DOHH2 (cell line): ENCODE measurements at regions not wholly inside any gene's neighbourhood (a gene's known extent, or its start where the extent isn't known, plus 50 kb on each side); places are given as distances from the start of the nearest gene placed in this dataset.

Experiments used
- H3F3A ChIP-seq: fragments of 200-600 bp; sonication (generic), shearing (Covaris generic); 2 replicates; pipeline ENCODE4 v1.6.0; 2016; ENCODE audit warnings: antibody characterized with exemption, mild to moderate bottlenecking; ENCODE audit not compliant: control insufficient read depth, insufficient read depth
- H3K27ac ChIP-seq: fragments of 200-600 bp; sonication (generic); 2 replicates; pipeline ENCODE4 v1.5.1; 2014; ENCODE audit warnings: low read depth, mild to moderate bottlenecking, low read length, moderate library complexity
- H3K27me3 ChIP-seq: fragments of 200-600 bp; sonication (generic); 2 replicates; pipeline ENCODE4 v1.6.1; 2014; ENCODE audit warnings: mild to moderate bottlenecking, low read length, mixed read lengths; ENCODE audit not compliant: control insufficient read depth
- H3K36me3 ChIP-seq: fragments of 200-600 bp; sonication (generic); 2 replicates; pipeline ENCODE4 v1.6.1; 2014; ENCODE audit warnings: mild to moderate bottlenecking, low read length, moderate library complexity, mixed read lengths; ENCODE audit not compliant: control insufficient read depth
- H3K4me1 ChIP-seq: fragments of 200-600 bp; sonication (generic); 2 replicates; pipeline ENCODE4 v1.6.1; 2014; ENCODE audit warnings: mild to moderate bottlenecking, low read length, mixed read lengths; ENCODE audit not compliant: control insufficient read depth
- H3K4me2 ChIP-seq: fragments of 200-600 bp; sonication (generic); 2 replicates; pipeline ENCODE4 v1.6.0; 2014; ENCODE audit warnings: mild to moderate bottlenecking, low read length, moderate library complexity
- H3K4me3 ChIP-seq: fragments of 200-600 bp; sonication (generic); 2 replicates; pipeline ENCODE4 v1.5.1; 2014; ENCODE audit warnings: mild to moderate bottlenecking, low read length, mixed read lengths
- H3K79me2 ChIP-seq: fragments of 200-600 bp; sonication (generic); 2 replicates; pipeline ENCODE4 v1.6.1; 2014; ENCODE audit warnings: mild to moderate bottlenecking, low read length, mixed read lengths; ENCODE audit not compliant: control insufficient read depth
- H3K9me2 ChIP-seq: fragments of 200-600 bp; sonication (generic); replicated peaks from 2 replicates; pipeline ENCODE4 v1.6.1; 2014; ENCODE audit warnings: mild to moderate bottlenecking, low read length, mixed read lengths; ENCODE audit not compliant: control insufficient read depth
- H3K9me3 ChIP-seq: fragments of 200-600 bp; sonication (generic); 2 replicates; pipeline ENCODE4 v1.6.1; 2014; ENCODE audit warnings: antibody characterized with exemption, low read length, mixed read lengths; ENCODE audit not compliant: control insufficient read depth, insufficient read depth
- H4K20me1 ChIP-seq: fragments of 200-600 bp; sonication (generic); 2 replicates; pipeline ENCODE4 v1.6.0; 2014; ENCODE audit warnings: low read depth, mild to moderate bottlenecking, antibody characterized with exemption, low read length, moderate library complexity; ENCODE audit not compliant: control insufficient read depth, insufficient read depth
- CTCF ChIP-seq: fragments of 200-600 bp; sonication (generic); IDR thresholded peaks from one replicate; pipeline ENCODE4 v1.5.1; 2014; ENCODE audit warnings: antibody characterized with exemption, mild to moderate bottlenecking, low read depth, low read length; ENCODE audit not compliant: poor library complexity, severe bottlenecking
- EZH2phosphoT487 ChIP-seq: fragments of 200-600 bp; sonication (generic); IDR thresholded peaks from 2 replicates; pipeline ENCODE4 v1.6.1; 2017; ENCODE audit warnings: borderline replicate concordance, mild to moderate bottlenecking, antibody characterized with exemption, low read length, moderate library complexity, mixed read lengths

GRCh38 chr5:110027527-110028322 lies 338.0 kb downstream of the MAN2A1 start:
- Histone ChIP-seq H3K9me2 (no peaks in the 10 kb centered on the region), H3K4me3 (no peak overlapping the region), H3K36me3 (no peaks in the 10 kb centered on the region), H3K4me1 (no peaks in the 10 kb centered on the region), H3K9me3 (no peaks in the 10 kb centered on the region), H3K4me2 (no peak overlapping the region), H3F3A (no peaks in the 10 kb centered on the region), H4K20me1 (no peaks in the 10 kb centered on the region), H3K27ac (no peak overlapping the region), H3K79me2 (no peaks in the 10 kb centered on the region), H3K27me3 (no peaks in the 10 kb centered on the region; the same call in 1 of the 2 replicates)
- TF ChIP-seq CTCF (no peak), EZH2phosphoT487 (no peak)

- Histone ChIP-seq H3K4me2 (no peak overlapping the region), H3K4me3 (no peak overlapping the region), H3K79me2 (no peaks in the 10 kb centered on the region), H3K9me3 (no peaks in the 10 kb centered on the region), H3K27ac (no peak overlapping the region), H3F3A (no peaks in the 10 kb centered on the region), H3K36me3 (no peaks in the 10 kb centered on the region), H3K27me3 (no peaks in the 10 kb centered on the region), H3K4me1 (no peaks in the 10 kb centered on the region), H3K9me2 (no peaks in the 10 kb centered on the region), H4K20me1 (no peaks in the 10 kb centered on the region)
- TF ChIP-seq EZH2phosphoT487 = no peak
- no peak for TF ChIP-seq CTCF
Observed at GRCh38 chr5:110031402-110032140, 341.8 kb downstream of the MAN2A1 start.

GRCh38 chr5:110032376-110032775 lies 342.6 kb downstream of the MAN2A1 start:
- Histone ChIP-seq H3K27ac (no peak overlapping the region), H3K9me2 (no peaks in the 10 kb centered on the region), H3K36me3 (no peaks in the 10 kb centered on the region), H3K9me3 (no peaks in the 10 kb centered on the region), H3F3A (no peaks in the 10 kb centered on the region), H3K4me1 (no peaks in the 10 kb centered on the region), H3K79me2 (no peaks in the 10 kb centered on the region), H3K4me2 (no peak overlapping the region), H3K4me3 (no peak overlapping the region), H4K20me1 (no peaks in the 10 kb centered on the region), H3K27me3 (no peaks in the 10 kb centered on the region)
- TF ChIP-seq CTCF (no peak), EZH2phosphoT487 (no peak)
